Lung (tissue), 11 donors: ENCODE measurements at regions not wholly inside any gene's neighbourhood (a gene's known extent, or its start where the extent isn't known, plus 50 kb on each side); places are given as distances from the start of the nearest gene placed in this dataset.

Source experiments
- ATAC-seq: fragments of 200-7000 bp; cut with Tn5 transposase; one replicate; pipeline ENCODE4 v1.9.1; 2020; ENCODE audit warnings: moderate number of reproducible peaks; ENCODE audit not compliant: insufficient read depth, low FRiP score
- DNase-seq, 3 donors: peaks; one replicate each; pipeline ENCODE4 v3.0.0-alpha.2; 2013 to 2017
- H3K27ac ChIP-seq, 2 donors: one replicate each; pipeline ENCODE4 v1.5.1; 2013; ENCODE audit warnings: mild to moderate bottlenecking in 2 of 2, moderate library complexity in 2 of 2, control low read depth in 1 of 2, inconsistent platforms in 1 of 2, low read depth in 1 of 2, low read length in 1 of 2
- H3K27me3 ChIP-seq, 3 donors: one replicate each; pipeline ENCODE4 v1.5.1; 2013; ENCODE audit warnings: low read length in 2 of 3; ENCODE audit not compliant: control insufficient read depth in 3 of 3, insufficient read depth in 3 of 3
- H3K36me3 ChIP-seq, 4 donors: one replicate each; pipeline ENCODE4 v1.5.1; 2013; ENCODE audit warnings: low read length in 4 of 4, mild to moderate bottlenecking in 1 of 4, moderate library complexity in 1 of 4; ENCODE audit not compliant: control insufficient read depth in 4 of 4, insufficient read depth in 4 of 4
- H3K4me1 ChIP-seq, 5 donors: one replicate each; pipeline ENCODE4 v1.5.1; 2013; ENCODE audit warnings: low read length in 5 of 5, mild to moderate bottlenecking in 2 of 5, moderate library complexity in 1 of 5; ENCODE audit not compliant: control insufficient read depth in 5 of 5, insufficient read depth in 5 of 5
- H3K4me3 ChIP-seq: one replicate; pipeline ENCODE4 v1.5.1; 2013; ENCODE audit warnings: mild to moderate bottlenecking, control low read depth, moderate library complexity
- H3K9ac ChIP-seq, 2 donors: one replicate each; pipeline ENCODE4 v1.5.1; 2013; ENCODE audit warnings: low read length in 2 of 2, control low read depth in 1 of 2; ENCODE audit not compliant: insufficient read depth in 1 of 2
- H3K9me3 ChIP-seq, 4 donors: one replicate each; pipeline ENCODE4 v1.5.1; 2013; ENCODE audit warnings: low read length in 3 of 4, mild to moderate bottlenecking in 1 of 4, moderate library complexity in 1 of 4; ENCODE audit not compliant: control insufficient read depth in 4 of 4, insufficient read depth in 3 of 4
- CTCF ChIP-seq: IDR thresholded peaks from 2 replicates; pipeline ENCODE4 v1.5.1; 2012; ENCODE audit warnings: mild to moderate bottlenecking; ENCODE audit errors: control extremely low read depth, extremely low read depth
- WGBS, 2 donors: extraction: QIAGEN DNeasy Blood & Tissue Kit; methylation state at CpG; one replicate each; pipeline ENCODE4 v1.1.7; 2013; 5-methylcytosine and 5-hydroxymethylcytosine counted together
- donor health status: control.
- donor health status: control.
- donor health status: Bipolar disorder and iron deficiency.
- donor health status: healthy.
- donor health status: DM: yes; HTN: yes; CAD: no.

- peaks cover 0 to 9% (median 0%) of the 10 kb centered on the region in 5 donors for H3K4me1 ChIP-seq
- DNase-seq (no peak), ATAC-seq (no peak)
- no peak for TF ChIP-seq CTCF
- WGBS, 2 donors, result 62 to 66% methylated on average over 5 of the region's 5 CpGs
- H3K4me3 ChIP-seq, result no peak overlapping the region
- no peaks in the 10 kb centered on the region for H3K27me3 ChIP-seq
- H3K9me3 ChIP-seq, result peaks cover 0 to 13% (median 0%) of the 10 kb centered on the region in 4 donors
- no peaks in the 10 kb centered on the region for H3K36me3 ChIP-seq
- H3K9ac ChIP-seq, result no peak overlapping the region
- H3K27ac ChIP-seq, result no peak overlapping the region
Observed at GRCh38 chr4:4803216-4803911, 56.1 kb upstream of the MSX1 start.

- DNase-seq, result no peak
- no peak for TF ChIP-seq CTCF
- WGBS, 2 donors, result 76 to 87% methylated on average over 6 of the region's 6 CpGs
- Histone ChIP-seq H3K27ac (no peak overlapping the region), H3K27me3 (no peaks in the 10 kb centered on the region), H3K9ac (no peak overlapping the region), H3K36me3 (no peaks in the 10 kb centered on the region), H3K4me1 (peaks cover 0 to 3% (median 0%) of the 10 kb centered on the region in 5 donors), H3K9me3 (peaks cover 0 to 14% (median 0%) of the 10 kb centered on the region in 4 donors), H3K4me3 (no peak overlapping the region)
- no peak for ATAC-seq
Observed at GRCh38 chr4:4800646-4801408, 58.6 kb upstream of the MSX1 start.

GRCh38 chr4:4794421-4794820, 65.0 kb upstream of the MSX1 start:
- H3K4me1 ChIP-seq, result peaks cover 0 to 7% (median 0%) of the 10 kb centered on the region in 5 donors
- WGBS, 2 donors, result 54 to 66% methylated on average over 1 of the region's 1 CpG
- ATAC-seq (no peak), DNase-seq (no peak)
- H3K4me3 ChIP-seq, result no peak overlapping the region
- H3K27ac ChIP-seq, result no peak overlapping the region
- TF ChIP-seq CTCF, result no peak
- H3K9me3 ChIP-seq, result peaks cover 0 to 7% (median 4%) of the 10 kb centered on the region in 4 donors
- no peaks in the 10 kb centered on the region for H3K36me3 ChIP-seq
- H3K27me3 ChIP-seq, result no peaks in the 10 kb centered on the region
- H3K9ac ChIP-seq, result no peak overlapping the region
